PC-9 (cell line): ENCODE measurements at regions not wholly inside any gene's neighbourhood (a gene's known extent, or its start where the extent isn't known, plus 50 kb on each side); places are given as distances from the start of the nearest gene placed in this dataset.

Source experiments
- BruUV-seq: library from RNA; stranded (reverse); fragments of 400-500 nt; replicated peaks from 2 replicates; lab custom pipeline; 2021; lab: Mats Ljungman, UMichigan
- CTCF ChIA-PET: fragments of 300-600 bp; sonication (Branson Sonifier 250); formaldehyde crosslinking; loops from one replicate; lab custom pipeline; 2022; ENCODE audit warnings: antibody characterized with exemption; lab: Charles Lee
- POLR2A ChIA-PET: fragments of 300-600 bp; sonication (Branson Sonifier 250); formaldehyde crosslinking; loops from one replicate; lab custom pipeline; 2022; ENCODE audit warnings: antibody characterized with exemption; ENCODE audit not compliant: unreplicated experiment; lab: Charles Lee
- DNase-seq, 2 experiments: peaks; one replicate each; pipeline versions ENCODE4 v3.0.0 to v3.0.0-alpha.2; 2015 to 2022; ENCODE audit warnings: mixed read lengths in 1 of 2
- H2AFZ ChIP-seq: fragments of 200-600 bp; sonication (generic); 2 replicates; pipeline ENCODE4 v1.8.1; 2017; ENCODE audit warnings: antibody characterized with exemption
- H3F3A ChIP-seq: fragments of 200-600 bp; sonication (generic); 2 replicates; pipeline ENCODE4 v1.8.1; 2017; ENCODE audit warnings: antibody characterized with exemption, mild to moderate bottlenecking, low read depth; ENCODE audit not compliant: insufficient read depth
- H3K27ac ChIP-seq: fragments of 200-600 bp; sonication (generic); 2 replicates; pipeline ENCODE4 v1.6.1; 2016; ENCODE audit warnings: mixed run types
- H3K27me3 ChIP-seq: fragments of 200-600 bp; sonication (generic); 2 replicates; pipeline ENCODE4 v1.6.1; 2016; ENCODE audit warnings: low read depth, mixed run types; ENCODE audit not compliant: insufficient read depth
- H3K36me3 ChIP-seq: fragments of 200-600 bp; sonication (generic); 2 replicates; pipeline ENCODE4 v1.6.1; 2016; ENCODE audit warnings: low read depth, mixed run types
- H3K4me1 ChIP-seq: fragments of 200-600 bp; sonication (generic); replicated peaks from 2 replicates; pipeline ENCODE4 v1.6.1; 2016; ENCODE audit warnings: mixed run types; ENCODE audit not compliant: insufficient read depth
- H3K4me2 ChIP-seq: fragments of 200-600 bp; sonication (generic); 2 replicates; pipeline ENCODE4 v1.6.1; 2017; ENCODE audit warnings: mixed run types
- H3K4me3 ChIP-seq: fragments of 200-600 bp; sonication (generic); 2 replicates; pipeline ENCODE4 v1.6.1; 2016; ENCODE audit warnings: mixed run types
- H3K79me2 ChIP-seq: fragments of 200-600 bp; sonication (generic); 2 replicates; pipeline ENCODE4 v1.6.1; 2017; ENCODE audit warnings: low read depth, mixed run types
- H3K9me2 ChIP-seq: fragments of 200-600 bp; sonication (generic); 2 replicates; pipeline ENCODE4 v1.8.1; 2017; ENCODE audit warnings: mild to moderate bottlenecking; ENCODE audit not compliant: insufficient read depth
- H3K9me3 ChIP-seq: fragments of 200-600 bp; sonication (generic); 2 replicates; pipeline ENCODE4 v1.8.1; 2016; ENCODE audit warnings: low read depth; ENCODE audit not compliant: insufficient read depth
- H4K20me1 ChIP-seq: fragments of 200-600 bp; sonication (generic); 2 replicates; pipeline ENCODE4 v1.8.1; 2017; ENCODE audit not compliant: insufficient read depth
- CTCF ChIP-seq: fragments of 200-600 bp; sonication (generic); conservative IDR thresholded peaks from 2 replicates; pipeline ENCODE4 v1.6.1; 2017; ENCODE audit warnings: mixed run types, antibody characterized with exemption, mild to moderate bottlenecking, moderate library complexity
- EZH2 ChIP-seq: fragments of 200-600 bp; sonication (generic); IDR thresholded peaks from 2 replicates; pipeline ENCODE4 v1.8.0; 2017; ENCODE audit warnings: antibody characterized with exemption, low read depth
- intact Hi-C: fragments of 100-400 bp; cut with micrococcal nuclease; formaldehyde crosslinking; loops from one replicate; pipeline ENCODE4 v1.10.0; 2022; ENCODE audit not compliant: unreplicated experiment

GRCh38 chr11:30665067-30665466, 78.9 kb upstream of the MPPED2 start:
- Histone ChIP-seq H4K20me1 (no peaks in the 10 kb centered on the region), H3F3A (no peaks in the 10 kb centered on the region), H3K9me3 (no peaks in the 10 kb centered on the region), H3K4me2 (no peak overlapping the region), H3K27me3 (no peaks in the 10 kb centered on the region), H3K36me3 (no peaks in the 10 kb centered on the region), H3K4me1 (no peaks in the 10 kb centered on the region), H2AFZ (no peak overlapping the region), H3K4me3 (no peak overlapping the region), H3K79me2 (no peaks in the 10 kb centered on the region), H3K9me2 (no peaks in the 10 kb centered on the region), H3K27ac (no peak overlapping the region)
- no peak for DNase-seq
- ChIA-PET CTCF (no interaction called here), POLR2A (interaction anchor here (0.5 kb wide), 1 partner anchor 1145 kb away, joined by 5 read pairs; no protein-coding TSS in a partner anchor)
- intact Hi-C loops: no loop called here
- TF ChIP-seq CTCF: no peak
- no peak for TF ChIP-seq EZH2
- BruUV-seq: no TSS peak

GRCh38 chr11:30653606-30654005, 67.5 kb upstream of the MPPED2 start:
- H3K9me3 ChIP-seq: no peaks in the 10 kb centered on the region
- CTCF ChIA-PET: no interaction called here
- intact Hi-C loops: no loop called here
- DNase-seq: no peak
- H3K36me3 ChIP-seq: no peaks in the 10 kb centered on the region
- H3K27me3 ChIP-seq: no peaks in the 10 kb centered on the region
- BruUV-seq: no TSS peak
- TF ChIP-seq CTCF: no peak
- no peak for TF ChIP-seq EZH2
- no peak overlapping the region for H2AFZ ChIP-seq
- no peaks in the 10 kb centered on the region for H3K4me1 ChIP-seq
- no peaks in the 10 kb centered on the region; the same call in none of the 2 replicates for H4K20me1 ChIP-seq
- POLR2A ChIA-PET: no interaction called here
- H3K9me2 ChIP-seq: no peaks in the 10 kb centered on the region
- H3K4me2 ChIP-seq: no peak overlapping the region
- no peak overlapping the region for H3K4me3 ChIP-seq
- no peaks in the 10 kb centered on the region for H3K79me2 ChIP-seq
- H3F3A ChIP-seq: no peaks in the 10 kb centered on the region
- H3K27ac ChIP-seq: no peak overlapping the region

- Histone ChIP-seq H3K9me2 (no peaks in the 10 kb centered on the region), H3F3A (no peaks in the 10 kb centered on the region), H3K4me3 (no peak overlapping the region), H3K27me3 (no peaks in the 10 kb centered on the region), H3K27ac (no peak overlapping the region), H3K4me1 (no peaks in the 10 kb centered on the region), H3K79me2 (no peaks in the 10 kb centered on the region), H3K36me3 (no peaks in the 10 kb centered on the region), H4K20me1 (no peaks in the 10 kb centered on the region; the same call in none of the 2 replicates), H3K4me2 (no peak overlapping the region), H3K9me3 (no peaks in the 10 kb centered on the region), H2AFZ (no peak overlapping the region)
- intact Hi-C loops: no loop called here
- BruUV-seq: no TSS peak
- no peak for DNase-seq
- ChIA-PET POLR2A (no interaction called here), CTCF (no interaction called here)
- TF ChIP-seq EZH2 (no peak), CTCF (no peak)
Measured at GRCh38 chr11:30652801-30653200, 66.6 kb upstream of the MPPED2 start.
